CD4-positive, alpha-beta T cell (primary cell): ENCODE measurements at regions not wholly inside any gene's neighbourhood (a gene's known extent, or its start where the extent isn't known, plus 50 kb on each side); places are given as distances from the start of the nearest gene placed in this dataset.

Experiments used
- ATAC-seq: fragments of 200-7000 bp; cut with Tn5 transposase; one replicate; pipeline ENCODE4 v1.10.0; 2022; ENCODE audit warnings: mild to moderate bottlenecking; ENCODE audit not compliant: poor library complexity
- CTCF ChIA-PET: fragments of 350-600 bp; sonication (Branson Sonifier 250); formaldehyde crosslinking; loops from one replicate; lab custom pipeline; 2021; ENCODE audit warnings: antibody characterized with exemption, inconsistent platforms; lab: Charles Lee
- POLR2A ChIA-PET: fragments of 350-600 bp; sonication (Branson Sonifier 250); formaldehyde crosslinking; loops from one replicate; lab custom pipeline; 2021; ENCODE audit warnings: antibody characterized with exemption, inconsistent platforms; lab: Charles Lee
- DNase-seq, 14 experiments: peaks; one replicate each; pipeline ENCODE4 v3.0.0-alpha.2; 2013 to 2020; ENCODE audit warnings: mixed read lengths in 2 of 14
- H3K27ac ChIP-seq, 2 donors: one replicate each; pipeline versions ENCODE4 v1.5.1 to v1.7.0; 2013; ENCODE audit warnings: low read length in 2 of 2, low read depth in 1 of 2, mild to moderate bottlenecking in 1 of 2
- H3K27me3 ChIP-seq, 2 experiments: 1 replicate in 1 of 2; 2 replicates in 1 of 2; pipeline versions ENCODE4 v1.6.1 to v1.7.0; 2013; ENCODE audit warnings: low read length in 2 of 2, control low read depth in 1 of 2, mild to moderate bottlenecking in 1 of 2, moderate library complexity in 1 of 2; ENCODE audit not compliant: insufficient read depth in 2 of 2, control insufficient read depth in 1 of 2
- H3K36me3 ChIP-seq: one replicate; pipeline ENCODE4 v1.6.1; 2013; ENCODE audit warnings: low read length, control low read depth; ENCODE audit not compliant: insufficient read depth
- H3K4me1 ChIP-seq: one replicate; pipeline ENCODE4 v1.6.1; 2013; ENCODE audit warnings: low read length, control low read depth; ENCODE audit not compliant: insufficient read depth
- H3K4me3 ChIP-seq: one replicate; pipeline ENCODE4 v1.5.1; 2013; ENCODE audit warnings: mild to moderate bottlenecking, low read length, moderate library complexity
- H3K9me3 ChIP-seq, 2 experiments: 1 replicate in 1 of 2; 2 replicates in 1 of 2; pipeline versions ENCODE4 v1.6.1 to v1.7.0; 2013; ENCODE audit warnings: low read length in 2 of 2, mild to moderate bottlenecking in 2 of 2, control low read depth in 1 of 2, moderate library complexity in 1 of 2; ENCODE audit not compliant: control insufficient read depth in 1 of 2, insufficient read depth in 1 of 2
- H3K27ac Mint-ChIP-seq: one replicate; pipeline ENCODE4 v1.8.0; 2020; ENCODE audit warnings: mixed read lengths
- H3K27me3 Mint-ChIP-seq: one replicate; pipeline ENCODE4 v1.8.0; 2021; ENCODE audit warnings: mixed read lengths
- H3K36me3 Mint-ChIP-seq: one replicate; pipeline ENCODE4 v1.8.0; 2021; ENCODE audit warnings: low read depth, mixed read lengths
- H3K4me1 Mint-ChIP-seq: one replicate; pipeline ENCODE4 v1.8.0; 2021; ENCODE audit warnings: low read depth, mixed read lengths
- H3K4me3 Mint-ChIP-seq: one replicate; pipeline ENCODE4 v1.8.0; 2020; ENCODE audit warnings: mild to moderate bottlenecking, mixed read lengths
- H3K9me3 Mint-ChIP-seq: one replicate; pipeline ENCODE4 v1.8.0; 2020; ENCODE audit warnings: mixed read lengths
- intact Hi-C, 2 experiments: fragments of 100-400 bp; cut with DNase I in 1 of 2; cut with micrococcal nuclease in 1 of 2; formaldehyde crosslinking; loops; one replicate each; pipeline versions ENCODE4 v1.15.1 to v1.9.0; 2023 to 2025; cut with DNase I, micrococcal nuclease
- TF ChIP-seq, protein P1 (sequence below): fragments of 200-600 bp; IDR thresholded peaks from one replicate; pipeline ENCODE4 v1.8.0; 2022; ENCODE audit warnings: antibody characterized with exemption, mild to moderate bottlenecking

DNA sequence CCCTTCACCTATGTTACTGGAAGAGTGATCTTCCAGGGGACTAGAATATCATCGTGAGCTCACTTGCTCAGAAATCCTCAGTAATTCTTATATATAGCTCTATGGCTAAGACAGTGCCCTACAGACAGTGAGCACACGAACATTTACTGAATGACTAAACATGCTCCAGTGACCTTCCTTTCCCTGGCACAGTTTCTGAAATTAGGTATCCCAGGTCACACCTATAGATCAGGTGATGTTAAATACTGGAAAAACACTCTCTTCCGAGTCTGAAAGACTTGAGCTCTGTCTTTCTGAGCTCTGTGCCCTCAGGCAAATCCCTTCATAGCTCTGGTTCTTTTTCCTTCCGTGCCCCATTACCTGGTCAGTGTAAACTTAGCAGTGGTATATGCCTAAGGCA lies 239.4 kb upstream of the LRIG1 start:
- ChIA-PET POLR2A (interaction anchor here (0.6 kb wide), 1 partner anchor 39 kb away, joined by 3 read pairs; no protein-coding TSS in a partner anchor), CTCF (no interaction called here)
- no peaks in the 10 kb centered on the region for H3K9me3 ChIP-seq
- ATAC-seq = no peak
- DNase-seq = no peak
- H3K36me3 ChIP-seq = no peaks in the 10 kb centered on the region
- TF ChIP-seq, protein P1, sequence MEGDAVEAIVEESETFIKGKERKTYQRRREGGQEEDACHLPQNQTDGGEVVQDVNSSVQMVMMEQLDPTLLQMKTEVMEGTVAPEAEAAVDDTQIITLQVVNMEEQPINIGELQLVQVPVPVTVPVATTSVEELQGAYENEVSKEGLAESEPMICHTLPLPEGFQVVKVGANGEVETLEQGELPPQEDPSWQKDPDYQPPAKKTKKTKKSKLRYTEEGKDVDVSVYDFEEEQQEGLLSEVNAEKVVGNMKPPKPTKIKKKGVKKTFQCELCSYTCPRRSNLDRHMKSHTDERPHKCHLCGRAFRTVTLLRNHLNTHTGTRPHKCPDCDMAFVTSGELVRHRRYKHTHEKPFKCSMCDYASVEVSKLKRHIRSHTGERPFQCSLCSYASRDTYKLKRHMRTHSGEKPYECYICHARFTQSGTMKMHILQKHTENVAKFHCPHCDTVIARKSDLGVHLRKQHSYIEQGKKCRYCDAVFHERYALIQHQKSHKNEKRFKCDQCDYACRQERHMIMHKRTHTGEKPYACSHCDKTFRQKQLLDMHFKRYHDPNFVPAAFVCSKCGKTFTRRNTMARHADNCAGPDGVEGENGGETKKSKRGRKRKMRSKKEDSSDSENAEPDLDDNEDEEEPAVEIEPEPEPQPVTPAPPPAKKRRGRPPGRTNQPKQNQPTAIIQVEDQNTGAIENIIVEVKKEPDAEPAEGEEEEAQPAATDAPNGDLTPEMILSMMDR = no peak
- no peaks in the 10 kb centered on the region for H3K36me3 Mint-ChIP-seq
- intact Hi-C loops = no loop called here
- H3K27ac Mint-ChIP-seq = no peak overlapping the region
- peaks cover 8% of the 10 kb centered on the region for H3K27me3 Mint-ChIP-seq
- H3K4me3 ChIP-seq = no peak overlapping the region
- no peak overlapping the region for H3K4me3 Mint-ChIP-seq
- no peaks in the 10 kb centered on the region for H3K9me3 Mint-ChIP-seq
- H3K4me1 Mint-ChIP-seq = no peaks in the 10 kb centered on the region
- H3K4me1 ChIP-seq = no peaks in the 10 kb centered on the region
- H3K27me3 ChIP-seq = no peaks in the 10 kb centered on the region
- no peak overlapping the region for H3K27ac ChIP-seq

DNA sequence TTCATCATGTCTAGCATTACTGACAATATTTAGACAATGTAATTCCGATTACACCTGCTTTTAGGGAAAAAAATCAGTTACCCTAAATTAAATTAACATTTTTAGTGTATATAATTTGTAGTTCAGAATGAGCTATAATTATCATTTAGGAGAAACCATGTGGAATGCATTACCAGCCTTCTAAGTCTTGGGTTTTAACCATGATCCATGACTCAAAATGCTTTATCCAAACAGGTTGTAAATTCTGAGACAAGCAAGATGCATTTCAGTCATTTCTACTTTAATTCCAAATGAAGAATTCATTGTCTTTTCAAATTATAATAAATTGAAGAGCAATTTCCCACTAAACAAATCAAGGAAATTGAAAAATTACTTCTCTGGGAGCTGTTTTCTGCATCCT lies 243.7 kb upstream of the LRIG1 start:
- ATAC-seq (no peak), DNase-seq (no peak)
- Histone ChIP-seq H3K36me3 (no peaks in the 10 kb centered on the region), H3K27me3 (no peaks in the 10 kb centered on the region), H3K4me1 (no peaks in the 10 kb centered on the region), H3K4me3 (no peak overlapping the region), H3K27ac (no peak overlapping the region), H3K9me3 (no peaks in the 10 kb centered on the region)
- intact Hi-C loops = no loop called here
- ChIA-PET POLR2A (no interaction called here), CTCF (interaction anchor here (1.0 kb wide), 1 partner anchor 10 kb away, joined by 3 read pairs; no protein-coding TSS in a partner anchor)
- Mint-ChIP-seq H3K36me3 (no peaks in the 10 kb centered on the region), H3K4me1 (no peaks in the 10 kb centered on the region), H3K9me3 (no peaks in the 10 kb centered on the region), H3K27me3 (peaks cover 16% of the 10 kb centered on the region), H3K4me3 (no peak overlapping the region), H3K27ac (no peak overlapping the region)
- TF ChIP-seq, protein P1 = no peak

DNA sequence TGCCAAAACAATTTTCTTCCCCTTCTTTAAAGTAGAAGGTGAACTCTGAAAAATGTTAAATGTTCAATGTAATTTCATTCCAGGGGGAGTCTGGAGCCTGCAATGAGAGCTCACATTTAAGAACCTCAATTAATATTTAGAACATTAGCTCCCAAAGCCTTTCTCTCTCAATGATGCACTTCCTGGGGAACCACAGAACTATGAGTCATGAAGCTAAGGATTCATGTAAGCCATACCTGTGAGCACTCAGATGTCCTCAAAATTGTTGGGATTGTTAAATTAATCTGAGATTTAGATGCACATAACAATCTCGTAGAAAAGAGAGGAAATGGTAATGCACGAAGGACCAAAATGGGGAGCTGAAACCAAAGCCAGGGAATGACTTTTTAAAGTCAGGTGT lies 244.2 kb upstream of the LRIG1 start:
- no peak overlapping the region for H3K4me3 Mint-ChIP-seq
- Histone ChIP-seq H3K4me3 (no peak overlapping the region), H3K36me3 (no peaks in the 10 kb centered on the region), H3K9me3 (no peaks in the 10 kb centered on the region), H3K27me3 (no peaks in the 10 kb centered on the region), H3K27ac (no peak overlapping the region), H3K4me1 (no peaks in the 10 kb centered on the region)
- TF ChIP-seq, protein P1 = no peak
- H3K27ac Mint-ChIP-seq = no peak overlapping the region
- H3K27me3 Mint-ChIP-seq = peaks cover 16% of the 10 kb centered on the region
- no peaks in the 10 kb centered on the region for H3K4me1 Mint-ChIP-seq
- intact Hi-C loops = no loop called here
- no peak for ATAC-seq
- DNase-seq = no peak
- H3K36me3 Mint-ChIP-seq = no peaks in the 10 kb centered on the region
- POLR2A ChIA-PET = no interaction called here
- CTCF ChIA-PET = interaction anchor here (0.6 to 1.0 kb wide), 2 partner anchors 9 to 292 kb away, joined by 3 read pairs; no protein-coding TSS in a partner anchor
- H3K9me3 Mint-ChIP-seq = no peaks in the 10 kb centered on the region
